PFSK-1 (cell line): ENCODE measurements at regions not wholly inside any gene's neighbourhood (a gene's known extent, or its start where the extent isn't known, plus 50 kb on each side); places are given as distances from the start of the nearest gene placed in this dataset.

ENCODE experiments used
- POLR2AphosphoS5 ChIP-seq: IDR thresholded peaks from 2 replicates; pipeline ENCODE4 v1.6.1; 2012; ENCODE audit warnings: low read depth, mild to moderate bottlenecking, control low read depth, low read length, moderate library complexity
- TF ChIP-seq, protein P1 (sequence below), 2 experiments: IDR thresholded peaks; 2 replicates each; pipeline versions ENCODE4 v1.6.1 to v1.8.0; 2011 to 2012; ENCODE audit warnings: low read depth in 2 of 2, low read length in 2 of 2, control low read depth in 1 of 2, inconsistent platforms in 1 of 2, mild to moderate bottlenecking in 1 of 2, moderate library complexity in 1 of 2; ENCODE audit not compliant: insufficient read depth in 1 of 2

DNA sequence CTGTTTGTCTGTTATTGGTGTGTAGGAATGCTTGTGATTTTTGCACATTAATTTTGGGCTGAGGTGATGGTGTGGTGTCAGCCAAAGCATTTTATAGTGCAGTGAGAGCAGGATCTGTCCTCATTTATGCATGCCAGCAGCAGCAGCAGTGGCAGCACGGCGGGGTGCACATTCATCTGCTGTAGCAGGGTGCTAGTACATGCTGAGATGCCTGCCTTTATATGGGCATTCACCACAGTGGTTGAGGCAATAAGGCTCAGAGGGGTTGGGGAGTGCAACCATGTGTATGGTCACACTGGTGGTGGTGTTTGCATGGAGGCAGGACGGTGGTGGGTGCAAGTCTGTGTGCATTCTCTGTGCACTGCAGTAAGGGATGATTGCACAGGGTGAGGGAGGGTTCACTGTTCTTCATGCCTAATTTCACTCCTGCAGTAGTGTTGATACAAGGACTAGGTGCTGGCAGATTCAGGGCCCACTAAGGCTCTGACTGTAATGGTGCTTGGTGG, 129.3 kb upstream of the SYNCRIP start:
- no peak for TF ChIP-seq POLR2AphosphoS5
- TF ChIP-seq, protein P1, sequence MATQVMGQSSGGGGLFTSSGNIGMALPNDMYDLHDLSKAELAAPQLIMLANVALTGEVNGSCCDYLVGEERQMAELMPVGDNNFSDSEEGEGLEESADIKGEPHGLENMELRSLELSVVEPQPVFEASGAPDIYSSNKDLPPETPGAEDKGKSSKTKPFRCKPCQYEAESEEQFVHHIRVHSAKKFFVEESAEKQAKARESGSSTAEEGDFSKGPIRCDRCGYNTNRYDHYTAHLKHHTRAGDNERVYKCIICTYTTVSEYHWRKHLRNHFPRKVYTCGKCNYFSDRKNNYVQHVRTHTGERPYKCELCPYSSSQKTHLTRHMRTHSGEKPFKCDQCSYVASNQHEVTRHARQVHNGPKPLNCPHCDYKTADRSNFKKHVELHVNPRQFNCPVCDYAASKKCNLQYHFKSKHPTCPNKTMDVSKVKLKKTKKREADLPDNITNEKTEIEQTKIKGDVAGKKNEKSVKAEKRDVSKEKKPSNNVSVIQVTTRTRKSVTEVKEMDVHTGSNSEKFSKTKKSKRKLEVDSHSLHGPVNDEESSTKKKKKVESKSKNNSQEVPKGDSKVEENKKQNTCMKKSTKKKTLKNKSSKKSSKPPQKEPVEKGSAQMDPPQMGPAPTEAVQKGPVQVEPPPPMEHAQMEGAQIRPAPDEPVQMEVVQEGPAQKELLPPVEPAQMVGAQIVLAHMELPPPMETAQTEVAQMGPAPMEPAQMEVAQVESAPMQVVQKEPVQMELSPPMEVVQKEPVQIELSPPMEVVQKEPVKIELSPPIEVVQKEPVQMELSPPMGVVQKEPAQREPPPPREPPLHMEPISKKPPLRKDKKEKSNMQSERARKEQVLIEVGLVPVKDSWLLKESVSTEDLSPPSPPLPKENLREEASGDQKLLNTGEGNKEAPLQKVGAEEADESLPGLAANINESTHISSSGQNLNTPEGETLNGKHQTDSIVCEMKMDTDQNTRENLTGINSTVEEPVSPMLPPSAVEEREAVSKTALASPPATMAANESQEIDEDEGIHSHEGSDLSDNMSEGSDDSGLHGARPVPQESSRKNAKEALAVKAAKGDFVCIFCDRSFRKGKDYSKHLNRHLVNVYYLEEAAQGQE (IDR thresholded peaks at IDR 0.05; ENCODE audit: insufficient read depth in 1 of 2, low read depth in 2 of 2, low read length in 2 of 2) = no peak
